SK-N-MC (cell line): ENCODE measurements at regions not wholly inside any gene's neighbourhood (a gene's known extent, or its start where the extent isn't known, plus 50 kb on each side); places are given as distances from the start of the nearest gene placed in this dataset.

ENCODE experiments used
- EZH2 ChIP-seq: fragments of 200-600 bp; sonication (generic); IDR thresholded peaks from one replicate; pipeline ENCODE4 v1.6.1; 2017; ENCODE audit warnings: antibody characterized with exemption
- FOXP2 ChIP-seq: optimal IDR thresholded peaks from 2 replicates; pipeline ENCODE3; 2011; ENCODE audit warnings: mild to moderate bottlenecking, moderate library complexity; ENCODE audit not compliant: insufficient read depth; ENCODE audit errors: extremely low read length, control extremely low read depth
- POLR2AphosphoS5 ChIP-seq: IDR thresholded peaks from 2 replicates; pipeline ENCODE4 v1.6.1; 2012; ENCODE audit warnings: mild to moderate bottlenecking, low read depth, low read length, borderline replicate concordance

DNA sequence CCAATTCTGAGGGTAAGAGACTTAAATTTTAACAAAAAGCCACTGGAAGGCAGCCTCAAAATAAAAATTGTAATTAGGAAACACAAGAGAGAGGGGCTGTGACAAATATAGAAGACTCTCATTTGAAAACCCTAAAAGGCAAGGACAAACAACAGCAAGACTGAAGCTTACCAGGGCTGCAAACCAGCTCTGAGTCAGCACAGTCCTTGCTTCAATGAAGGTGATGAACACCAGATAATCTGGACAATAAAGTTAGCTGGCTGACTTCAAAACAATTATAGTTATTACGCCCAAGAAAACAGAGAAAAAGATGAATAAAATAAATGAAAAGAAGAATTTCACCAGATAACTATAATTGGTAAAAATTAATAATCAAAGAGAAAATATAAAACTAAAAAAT lies 149.3 kb upstream of the NSMCE3 start:
- TF ChIP-seq POLR2AphosphoS5: no peak
- TF ChIP-seq EZH2: no peak
- no peak for TF ChIP-seq FOXP2
